ENCODE measurements at regions not wholly inside any gene's neighbourhood (a gene's known extent, or its start where the extent isn't known, plus 50 kb on each side); places are given as distances from the start of the nearest gene placed in this dataset.

GRCh38 chr5:174987443-174988012, 263.1 kb downstream of the MSX2 start:
- TF ChIP-seq CTCF (conservative IDR thresholded peaks at IDR 0.05; ENCODE audit: low read length), result no peak
- TF ChIP-seq EZH2phosphoT487 (IDR thresholded peaks at IDR 0.05; ENCODE audit: borderline replicate concordance), result no peak
